G401 (cell line): ENCODE measurements at regions not wholly inside any gene's neighbourhood (a gene's known extent, or its start where the extent isn't known, plus 50 kb on each side); places are given as distances from the start of the nearest gene placed in this dataset.
"Not testable (repeated sequence)": the region's sequence is repeated elsewhere in the genome, so short reads cannot be mapped to it uniquely, and the experiment has no call there.

Experiments used
- DNase-seq: peaks from one replicate; pipeline ENCODE4 v3.0.0-alpha.2; 2015; ENCODE audit warnings: low spot score
- in situ Hi-C: cut with HindIII; loops from 2 replicates; pipeline ENCODE4 v1.10.0; 2016; ENCODE audit warnings: low sequenced_read_pairs, mixed read lengths

GRCh38 chr10:7075110-7075509 is 335.7 kb downstream of the SFMBT2 start:
- in situ Hi-C loops, result no loop called here
- DNase-seq, result no peak

DNA sequence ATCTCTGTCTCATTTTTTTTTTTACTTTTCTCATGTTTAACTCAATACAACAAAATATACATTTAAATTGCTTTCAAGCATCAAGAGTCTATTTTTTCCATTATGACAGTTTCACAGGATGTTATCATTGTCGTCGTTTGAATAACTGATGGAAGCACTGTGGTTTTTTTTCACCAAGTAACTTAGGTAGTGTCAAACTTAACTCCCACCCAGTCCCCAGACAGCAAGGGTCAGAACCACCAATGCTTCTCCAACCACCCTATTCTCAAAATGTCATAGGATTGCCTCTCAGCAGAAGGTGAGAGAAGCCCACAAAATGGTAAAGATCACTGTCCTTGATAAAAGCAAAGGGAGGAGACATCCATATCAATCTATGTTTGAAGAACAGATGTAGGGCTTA is 339.4 kb downstream of the SFMBT2 start:
- DNase-seq, result no peak
- in situ Hi-C loops, result no loop called here

GRCh38 chr10:7070950-7071349 is 339.9 kb downstream of the SFMBT2 start:
- in situ Hi-C loops, result no loop called here
- no peak for DNase-seq

DNA sequence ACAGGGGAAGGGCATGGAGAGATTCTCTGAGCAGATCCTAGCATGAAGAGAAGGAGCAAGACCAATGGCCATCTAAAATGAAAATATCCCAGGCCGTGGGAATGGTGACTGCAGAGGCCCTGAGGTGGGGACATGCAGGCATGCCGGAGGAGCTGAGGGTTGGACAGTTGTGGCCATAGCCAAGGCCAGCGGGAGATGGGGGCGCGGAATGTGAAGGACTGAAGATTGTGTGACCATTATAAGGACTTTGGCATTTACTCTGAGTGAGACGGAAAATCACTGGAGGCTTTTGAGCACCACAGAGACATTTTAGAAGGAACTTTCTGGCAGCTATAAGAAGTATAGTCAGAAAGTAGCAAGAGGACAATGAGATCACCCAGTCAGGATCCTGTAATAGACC is 341.1 kb downstream of the SFMBT2 start:
- in situ Hi-C loops, result no loop called here

GRCh38 chr10:7056216-7056615 is 354.6 kb downstream of the SFMBT2 start:
- in situ Hi-C loops, result no loop called here
- no peak for DNase-seq

More for the DNA sequence above, 341.1 kb downstream of the SFMBT2 start:
- no peak for DNase-seq

GRCh38 chr10:7054915-7055314 is 355.9 kb downstream of the SFMBT2 start:
- in situ Hi-C loops, result no loop called here
- DNase-seq, result no peak

- in situ Hi-C loops, result no loop called here
- no peak for DNase-seq
These were observed 357.6 kb downstream of the SFMBT2 start for GRCh38 chr10:7053195-7053594.

DNA sequence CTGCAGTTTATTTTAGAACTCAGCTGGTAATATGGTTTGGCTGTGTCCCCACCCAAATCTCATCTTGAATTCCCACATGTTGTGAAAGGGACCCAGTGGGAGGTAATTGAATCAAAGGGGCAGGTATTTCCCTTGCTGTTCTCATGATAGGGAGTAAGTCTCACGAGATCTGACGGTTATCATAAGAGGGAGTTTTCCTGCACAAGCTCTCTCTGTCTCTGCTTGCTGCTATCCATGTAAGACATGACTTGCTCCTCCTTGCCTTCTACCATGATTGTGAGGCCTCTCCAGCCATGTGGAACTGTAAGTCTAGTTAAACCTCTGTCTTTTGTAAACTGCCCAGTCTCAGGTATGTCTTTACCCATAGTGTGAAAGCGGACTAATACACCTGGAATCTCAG is 360.8 kb downstream of the SFMBT2 start:
- DNase-seq, in situ Hi-C loops: not testable (repeated sequence)

GRCh38 chr10:7048061-7048460 is 362.8 kb downstream of the SFMBT2 start:
- DNase-seq, result no peak
- in situ Hi-C loops, result no loop called here

DNA sequence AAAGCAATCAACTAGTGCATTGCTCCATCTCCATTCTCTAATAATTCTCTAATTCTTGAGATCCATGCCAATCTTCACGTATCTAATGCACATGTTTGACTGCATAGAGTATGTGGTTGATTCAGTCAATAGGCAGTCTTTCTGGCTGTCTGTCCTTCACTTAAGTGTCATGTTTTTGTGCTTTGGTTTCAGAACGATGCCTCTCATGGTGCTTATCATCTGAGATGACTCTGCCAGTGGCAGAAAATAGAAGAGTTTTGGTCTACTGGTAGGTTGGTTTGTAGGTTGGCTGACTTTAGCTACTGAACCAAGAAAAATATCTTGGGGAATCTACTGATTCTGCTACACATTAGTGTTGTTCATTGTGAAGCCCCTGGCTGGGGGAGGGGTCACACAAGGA is 364.2 kb downstream of the SFMBT2 start:
- no peak for DNase-seq
- in situ Hi-C loops, result no loop called here

- no peak for DNase-seq
- in situ Hi-C loops, result no loop called here
These were observed 364.8 kb downstream of the SFMBT2 start for GRCh38 chr10:7045891-7046599.

DNA sequence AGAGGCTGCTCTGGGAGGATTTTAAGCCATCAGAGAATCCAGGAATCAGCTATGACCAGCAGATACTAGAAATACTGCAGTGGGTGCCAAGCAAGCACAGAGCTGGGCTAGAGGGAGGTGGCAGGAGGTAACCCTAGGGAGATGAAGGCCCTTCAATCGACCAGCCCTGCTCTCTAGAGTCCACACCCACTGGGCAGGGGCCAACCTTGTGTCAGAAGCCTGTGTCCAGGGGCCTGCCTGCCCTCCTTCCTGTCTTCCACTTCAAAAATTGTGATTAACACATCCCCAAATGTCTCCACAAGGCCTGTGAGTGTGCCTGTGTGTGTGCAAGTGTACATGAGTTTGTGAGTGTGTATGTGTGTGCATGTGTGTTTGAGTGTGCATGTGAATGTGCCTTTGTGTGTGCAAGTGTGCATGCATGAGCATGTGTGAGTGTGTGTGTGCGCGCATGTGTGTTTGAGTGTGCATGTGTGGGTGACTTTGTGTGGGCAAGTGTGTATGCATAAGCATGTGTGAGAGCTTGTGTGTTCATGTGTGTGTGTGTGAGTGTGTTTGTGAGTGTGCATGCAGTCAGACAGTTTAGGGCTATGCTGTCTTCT is 367.7 kb downstream of the SFMBT2 start:
- in situ Hi-C loops, result no loop called here

DNA sequence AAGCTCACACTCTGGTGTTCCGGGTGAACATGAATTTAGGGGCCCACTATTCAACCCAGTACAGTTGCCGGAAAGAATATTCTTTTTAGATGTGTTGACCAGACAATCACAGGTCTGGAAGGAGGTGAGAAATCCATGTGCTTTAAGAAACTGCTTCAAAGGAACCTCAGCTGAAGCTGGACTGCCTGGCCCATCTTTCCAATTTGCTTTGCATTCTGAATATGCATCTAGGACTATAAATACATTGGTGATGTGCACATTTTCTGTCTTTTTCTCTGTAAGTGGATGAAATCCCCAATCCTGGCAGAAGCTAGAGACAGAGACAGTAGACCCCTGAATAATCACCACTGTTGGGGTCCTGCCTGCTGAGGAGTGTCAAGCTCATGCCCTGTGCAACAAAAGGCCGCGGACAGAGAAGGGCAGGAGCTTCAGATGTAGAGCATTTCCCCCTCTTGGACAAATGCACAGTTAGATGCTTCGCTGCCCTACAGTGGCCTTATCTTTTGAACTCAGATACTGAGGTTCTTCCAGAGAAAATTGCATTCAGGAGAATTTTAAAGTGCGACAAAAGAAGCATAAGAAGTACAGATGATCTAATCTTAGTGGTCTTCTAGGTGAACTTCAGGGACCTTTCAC is 368.3 kb downstream of the SFMBT2 start:
- in situ Hi-C loops, result no loop called here
- DNase-seq, result no peak

More for the DNA sequence above, 367.7 kb downstream of the SFMBT2 start:
- DNase-seq, result no peak

DNA sequence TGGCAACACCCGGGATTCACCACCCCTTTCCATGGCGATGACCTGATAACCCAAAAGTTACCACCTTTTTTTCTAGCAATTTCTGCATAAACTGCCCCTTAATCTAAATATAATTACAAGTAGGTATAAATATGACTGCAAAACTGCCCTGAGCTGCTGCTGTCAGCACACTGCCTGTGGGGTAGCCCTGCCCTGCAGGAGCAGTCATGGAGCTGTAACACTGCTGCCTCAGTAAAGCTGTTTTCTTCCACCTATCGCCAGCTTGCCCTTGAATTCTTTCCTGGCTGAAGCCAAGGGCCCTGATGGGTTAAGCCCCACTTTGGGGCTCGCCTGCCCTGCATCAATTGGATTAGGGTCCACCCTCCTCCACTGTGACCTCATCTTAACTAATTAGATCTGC is 368.8 kb downstream of the SFMBT2 start:
- in situ Hi-C loops, result no loop called here
- no peak for DNase-seq

GRCh38 chr10:7040681-7041080 is 370.2 kb downstream of the SFMBT2 start:
- no peak for DNase-seq
- in situ Hi-C loops, result no loop called here

GRCh38 chr10:7039859-7040258 is 371.0 kb downstream of the SFMBT2 start:
- in situ Hi-C loops, result no loop called here
- DNase-seq, result no peak

- DNase-seq, result no peak
- in situ Hi-C loops, result no loop called here
These were observed 372.4 kb downstream of the SFMBT2 start for GRCh38 chr10:7038416-7038815.

GRCh38 chr10:7037434-7037833 is 373.4 kb downstream of the SFMBT2 start:
- DNase-seq, in situ Hi-C loops: not testable (repeated sequence)

DNA sequence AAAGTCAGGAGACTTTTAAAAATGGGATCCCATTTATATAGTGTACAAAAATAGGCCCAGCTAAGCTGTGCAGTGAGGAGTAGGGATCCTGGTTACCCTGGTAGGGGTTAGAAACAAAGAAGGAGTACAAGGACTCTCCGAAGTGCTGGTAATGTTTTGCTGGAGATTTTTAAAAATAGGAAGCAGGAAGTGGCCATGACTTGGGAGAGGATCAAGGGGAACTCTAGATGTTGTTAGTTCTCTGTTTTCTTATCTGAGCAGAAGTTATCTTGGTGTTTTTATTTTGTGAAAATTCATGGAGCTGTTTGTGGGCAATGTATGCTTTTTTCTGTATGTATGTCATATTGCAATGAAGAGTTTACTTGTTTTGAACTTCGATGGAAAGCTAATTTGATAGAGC is 373.9 kb downstream of the SFMBT2 start:
- DNase-seq, result no peak
- in situ Hi-C loops, result no loop called here

DNA sequence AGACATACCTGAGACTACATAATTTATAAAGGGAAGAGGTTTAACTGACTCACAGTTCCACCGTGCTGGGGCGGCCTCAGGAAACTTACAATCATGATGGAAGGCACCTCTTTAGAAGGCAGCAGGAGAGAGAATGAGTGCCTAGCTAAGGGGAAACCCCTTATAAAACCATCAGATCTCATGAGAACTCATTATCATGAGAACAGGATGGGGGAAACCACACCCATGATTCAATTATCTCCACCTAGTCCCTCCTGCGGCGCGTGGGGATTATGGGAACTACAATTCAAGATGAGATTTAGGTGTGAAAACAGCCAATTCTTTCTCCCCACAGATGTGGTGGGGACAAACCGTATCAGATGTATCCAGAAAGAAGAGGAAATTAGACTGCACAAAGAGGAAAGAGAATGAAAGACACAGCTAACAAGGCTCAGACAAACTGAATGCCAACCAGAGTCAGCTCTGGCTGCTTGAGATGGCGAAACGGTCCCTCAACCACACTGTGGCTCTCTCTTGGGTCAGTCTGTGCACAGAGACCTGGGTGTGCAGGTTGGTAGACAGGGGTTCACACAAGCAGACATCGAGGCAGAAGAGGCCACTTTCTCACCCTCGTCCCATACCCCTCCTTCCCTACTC is 375.6 kb downstream of the SFMBT2 start:
- DNase-seq, result no peak
- in situ Hi-C loops, result no loop called here
